NCI-H1092 (cell line): ENCODE measurements at regions not wholly inside any gene's neighbourhood (a gene's known extent, or its start where the extent isn't known, plus 50 kb on each side); places are given as distances from the start of the nearest gene placed in this dataset.
A peak's percentile ranks its signal among the peaks of the same experiment; 100 is the strongest.
"Not testable (repeated sequence)": the region's sequence is repeated elsewhere in the genome, so short reads cannot be mapped to it uniquely, and the experiment has no call there.

Experiments
- DNase-seq: peaks from one replicate; lab custom pipeline; 2025; lab: John Stamatoyannopoulos, UW

- DNase-seq = no peak
Observed at GRCh38 chr4:151522866-151523519, 114.0 kb downstream of the FHIP1A start.

GRCh38 chr4:151524610-151525009 lies 115.6 kb downstream of the FHIP1A start:
- no peak for DNase-seq

- DNase-seq = not testable (repeated sequence)
Observed at GRCh38 chr4:151526489-151526888, 117.5 kb downstream of the FHIP1A start.

- DNase-seq = no peak
Observed at GRCh38 chr4:151527699-151528098, 118.7 kb downstream of the FHIP1A start.

- DNase-seq = no peak
Observed at GRCh38 chr4:151529187-151529586, 120.2 kb downstream of the FHIP1A start.

GRCh38 chr4:151530230-151530629 lies 121.3 kb downstream of the FHIP1A start:
- DNase-seq = no peak

GRCh38 chr4:151530783-151531182 lies 121.8 kb downstream of the FHIP1A start:
- no peak for DNase-seq

- DNase-seq = no peak
Observed at GRCh38 chr4:151532001-151532708, 123.2 kb downstream of the FHIP1A start.

GRCh38 chr4:151534195-151534594 lies 125.2 kb downstream of the FHIP1A start:
- DNase-seq = no peak

- no peak for DNase-seq
Observed at GRCh38 chr4:151535366-151535765, 126.4 kb downstream of the FHIP1A start.

GRCh38 chr4:151537687-151538086 lies 128.7 kb downstream of the FHIP1A start:
- DNase-seq = no peak

GRCh38 chr4:151538963-151539362 lies 130.0 kb downstream of the FHIP1A start:
- no peak for DNase-seq

- DNase-seq = peak; percentile 31
Observed at GRCh38 chr4:151540728-151541388, 131.9 kb downstream of the FHIP1A start.

GRCh38 chr4:151541389-151542071 lies 132.6 kb downstream of the FHIP1A start:
- DNase-seq = peak; percentile 83

GRCh38 chr4:151548708-151549107 lies 139.7 kb downstream of the FHIP1A start:
- no peak for DNase-seq

- DNase-seq = not testable (repeated sequence)
Observed at GRCh38 chr4:151549378-151549777, 140.4 kb downstream of the FHIP1A start.

GRCh38 chr4:151553874-151554273 lies 144.9 kb downstream of the FHIP1A start:
- DNase-seq = no peak

GRCh38 chr4:151555151-151555945 lies 146.4 kb downstream of the FHIP1A start:
- DNase-seq = no peak

GRCh38 chr4:151558496-151559113 lies 149.6 kb downstream of the FHIP1A start:
- no peak for DNase-seq

- no peak for DNase-seq
Observed at GRCh38 chr4:151559595-151559994, 150.6 kb downstream of the FHIP1A start.

GRCh38 chr4:151561551-151562256 lies 152.7 kb downstream of the FHIP1A start:
- no peak for DNase-seq
